Parathyroid adenoma (tissue), 2 donors: ENCODE measurements at regions not wholly inside any gene's neighbourhood (a gene's known extent, or its start where the extent isn't known, plus 50 kb on each side); places are given as distances from the start of the nearest gene placed in this dataset.
"Not testable (repeated sequence)": the region's sequence is repeated elsewhere in the genome, so short reads cannot be mapped to it uniquely, and the experiment has no call there.

Source experiments
- H2AFZ ChIP-seq: fragments of 300-600 bp; sonication (generic); one replicate; pipeline ENCODE4 v1.7.0; 2017; ENCODE audit warnings: antibody characterized with exemption, mild to moderate bottlenecking
- H3K27ac ChIP-seq: fragments of 300-600 bp; sonication (generic); one replicate; pipeline ENCODE4 v1.7.0; 2017
- H3K27me3 ChIP-seq: fragments of 300-600 bp; sonication (generic); one replicate; pipeline ENCODE4 v1.7.0; 2017; ENCODE audit warnings: low read length; ENCODE audit not compliant: control insufficient read depth, insufficient read depth
- H3K36me3 ChIP-seq: fragments of 300-600 bp; sonication (generic); one replicate; pipeline ENCODE4 v1.7.0; 2017; ENCODE audit warnings: low read length; ENCODE audit not compliant: control insufficient read depth, insufficient read depth
- H3K4me1 ChIP-seq: fragments of 300-600 bp; sonication (generic); one replicate; pipeline ENCODE4 v1.7.0; 2017; ENCODE audit warnings: control low read depth
- H3K4me2 ChIP-seq: fragments of 300-600 bp; sonication (generic); one replicate; pipeline ENCODE4 v1.7.0; 2017; ENCODE audit warnings: low read length
- H3K4me3 ChIP-seq: fragments of 300-600 bp; sonication (generic); one replicate; pipeline ENCODE4 v1.7.0; 2017; ENCODE audit warnings: low read depth, low read length
- H3K79me2 ChIP-seq: fragments of 300-600 bp; sonication (generic); one replicate; pipeline ENCODE4 v1.7.0; 2017; ENCODE audit warnings: control low read depth
- H3K9ac ChIP-seq: fragments of 300-600 bp; sonication (generic); one replicate; pipeline ENCODE4 v1.7.0; 2017; ENCODE audit warnings: mild to moderate bottlenecking
- H3K9me3 ChIP-seq: fragments of 300-600 bp; sonication (generic); one replicate; pipeline ENCODE4 v1.7.0; 2017; ENCODE audit warnings: low read length; ENCODE audit not compliant: control insufficient read depth
- CTCF ChIP-seq: fragments of 300-600 bp; sonication (generic); IDR thresholded peaks from one replicate; pipeline ENCODE4 v1.7.0; 2017; ENCODE audit warnings: antibody characterized with exemption, mild to moderate bottlenecking
- donor health status: primary hyperparathyroidism.

GRCh38 chr20:5463007-5463686 is 146.4 kb upstream of the PROKR2 start:
- Histone ChIP-seq H3K9me3 (no peaks in the 10 kb centered on the region), H3K4me1 (no peaks in the 10 kb centered on the region), H3K4me3 (no peak overlapping the region), H3K9ac (no peak overlapping the region), H3K4me2 (no peak overlapping the region), H3K27ac (no peak overlapping the region), H3K27me3 (no peaks in the 10 kb centered on the region), H2AFZ (no peak overlapping the region), H3K36me3 (no peaks in the 10 kb centered on the region), H3K79me2 (no peaks in the 10 kb centered on the region)
- TF ChIP-seq CTCF: no peak

DNA sequence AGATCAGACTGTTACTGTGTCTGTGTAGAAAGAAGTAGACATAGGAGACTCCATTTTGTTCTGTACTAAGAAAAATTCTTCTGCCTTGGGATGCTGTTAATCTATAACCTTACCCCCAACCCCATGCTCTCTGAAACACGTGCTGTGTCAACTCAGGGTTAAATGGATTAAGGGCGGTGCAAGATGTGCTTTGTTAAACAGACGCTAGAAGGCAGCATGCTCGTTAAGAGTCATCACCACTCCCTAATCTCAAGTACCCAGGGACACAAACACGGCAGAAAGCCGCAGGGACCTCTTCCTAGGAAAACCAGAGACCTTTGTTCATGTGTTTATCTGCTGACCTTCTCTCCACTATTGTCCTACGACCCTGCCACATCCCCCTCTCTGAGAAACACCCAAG is 137.0 kb upstream of the PROKR2 start:
- H3K79me2 ChIP-seq, H3K27me3 ChIP-seq, H3K4me1 ChIP-seq, H3K27ac ChIP-seq, H3K4me3 ChIP-seq, H2AFZ ChIP-seq, H3K9me3 ChIP-seq, H3K9ac ChIP-seq, H3K36me3 ChIP-seq, H3K4me2 ChIP-seq: not testable (repeated sequence)

- H2AFZ ChIP-seq, H3K27me3 ChIP-seq, H3K4me1 ChIP-seq, H3K9ac ChIP-seq, H3K27ac ChIP-seq, H3K9me3 ChIP-seq, H3K4me2 ChIP-seq, H3K36me3 ChIP-seq, H3K4me3 ChIP-seq, H3K79me2 ChIP-seq: not testable (repeated sequence)
Observed at GRCh38 chr20:5453316-5453715, 136.6 kb upstream of the PROKR2 start.

DNA sequence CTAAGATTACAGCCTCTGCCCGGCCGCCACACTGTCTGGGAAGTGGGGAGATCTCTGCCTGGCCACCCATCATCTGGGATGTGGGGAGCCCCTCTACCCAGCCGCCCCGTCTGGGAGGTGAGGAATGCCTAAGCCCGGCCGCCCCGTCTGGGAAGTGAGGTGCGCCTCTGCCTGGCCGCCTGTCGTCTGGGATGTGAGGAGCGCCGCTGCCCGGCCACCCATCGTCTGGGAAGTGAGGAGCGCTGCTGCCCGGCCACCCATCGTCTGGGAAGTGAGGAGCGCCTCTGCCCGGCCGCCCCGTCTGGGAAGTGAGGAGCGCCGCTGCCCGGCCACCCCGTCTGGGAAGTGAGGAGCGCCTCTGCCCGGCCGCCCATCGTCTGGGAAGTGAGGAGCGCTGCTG is 135.9 kb upstream of the PROKR2 start:
- H3K9me3 ChIP-seq, H3K27me3 ChIP-seq, H3K36me3 ChIP-seq, H3K79me2 ChIP-seq, H3K4me1 ChIP-seq, H3K4me3 ChIP-seq, H3K9ac ChIP-seq, H3K4me2 ChIP-seq, H2AFZ ChIP-seq, H3K27ac ChIP-seq: not testable (repeated sequence)

DNA sequence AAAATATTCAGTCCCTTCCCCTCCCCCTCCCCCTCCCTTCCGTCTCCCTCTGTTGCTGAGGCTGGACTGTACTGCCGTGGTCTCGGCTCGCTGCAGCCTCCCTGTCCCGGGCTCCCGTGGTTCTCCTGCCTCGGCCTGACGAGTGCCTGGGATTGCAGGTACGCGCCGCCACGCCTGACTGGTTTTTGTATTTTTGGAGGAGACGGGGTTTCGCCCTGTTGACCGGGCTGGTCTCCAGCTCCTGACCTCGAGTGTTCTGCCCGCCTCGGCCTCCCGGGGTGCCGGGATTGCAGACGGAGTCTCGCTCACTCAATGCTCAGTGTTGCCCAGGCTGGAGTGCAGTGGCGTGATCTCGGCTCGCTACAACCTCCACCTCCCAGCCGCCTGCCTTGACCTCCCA is 135.5 kb upstream of the PROKR2 start:
- H3K79me2 ChIP-seq, H3K9me3 ChIP-seq, H3K4me1 ChIP-seq, H3K27ac ChIP-seq, H3K36me3 ChIP-seq, H2AFZ ChIP-seq, H3K27me3 ChIP-seq, H3K9ac ChIP-seq, H3K4me2 ChIP-seq, H3K4me3 ChIP-seq: not testable (repeated sequence)

- H2AFZ ChIP-seq: no peak overlapping the region
- H3K27me3 ChIP-seq: no peaks in the 10 kb centered on the region
- H3K27ac ChIP-seq: no peak overlapping the region
- H3K79me2 ChIP-seq: no peaks in the 10 kb centered on the region
- no peaks in the 10 kb centered on the region for H3K36me3 ChIP-seq
- H3K4me1 ChIP-seq: no peaks in the 10 kb centered on the region
- no peak overlapping the region for H3K4me3 ChIP-seq
- no peak overlapping the region for H3K4me2 ChIP-seq
- no peak overlapping the region for H3K9ac ChIP-seq
- no peak for TF ChIP-seq CTCF
- no peaks in the 10 kb centered on the region for H3K9me3 ChIP-seq
Observed at GRCh38 chr20:5451643-5452210, 135.0 kb upstream of the PROKR2 start.
